Sciatic nerve (tissue), 2 donors: ENCODE measurements at regions not wholly inside any gene's neighbourhood (a gene's known extent, or its start where the extent isn't known, plus 50 kb on each side); places are given as distances from the start of the nearest gene placed in this dataset.
"Not testable (repeated sequence)": the region's sequence is repeated elsewhere in the genome, so short reads cannot be mapped to it uniquely, and the experiment has no call there.

Experiments
- ATAC-seq: fragments of 200-7000 bp; cut with Tn5 transposase; one replicate; pipeline ENCODE4 v1.9.1; 2020; ENCODE audit warnings: mild to moderate bottlenecking, moderate library complexity
- DNase-seq: peaks from one replicate; pipeline ENCODE4 v3.0.0-alpha.2; 2020; ENCODE audit warnings: low spot score
- intact Hi-C: fragments of 100-400 bp; cut with DNase I; formaldehyde crosslinking; loops from one replicate; pipeline ENCODE4 v1.14.2; 2022
- donor health status: DM: no; HTN: no; CAD: no.
- donor health status: DM: no; HTN: no; CAD: no.

DNA sequence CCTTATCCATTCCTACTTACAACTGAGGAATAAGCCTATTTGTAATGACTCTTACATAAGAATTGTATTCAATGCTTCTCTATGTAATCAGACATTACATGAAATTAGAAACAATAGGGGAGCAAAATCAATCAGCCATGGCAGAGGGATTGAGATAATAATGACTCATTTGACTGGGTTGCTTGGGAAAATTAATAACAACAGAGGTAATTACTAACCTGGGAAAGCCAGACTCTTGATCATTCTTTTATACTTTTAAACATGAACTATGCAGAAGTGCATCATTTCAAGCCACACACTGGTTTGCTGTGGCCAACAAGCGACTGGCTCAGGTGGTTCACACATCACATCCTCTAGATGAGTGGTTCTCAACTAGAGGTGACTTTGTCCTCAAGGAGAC, 126.3 kb upstream of the CRBN start:
- ATAC-seq (no peak), DNase-seq (no peak)
- intact Hi-C loops: no loop called here

DNA sequence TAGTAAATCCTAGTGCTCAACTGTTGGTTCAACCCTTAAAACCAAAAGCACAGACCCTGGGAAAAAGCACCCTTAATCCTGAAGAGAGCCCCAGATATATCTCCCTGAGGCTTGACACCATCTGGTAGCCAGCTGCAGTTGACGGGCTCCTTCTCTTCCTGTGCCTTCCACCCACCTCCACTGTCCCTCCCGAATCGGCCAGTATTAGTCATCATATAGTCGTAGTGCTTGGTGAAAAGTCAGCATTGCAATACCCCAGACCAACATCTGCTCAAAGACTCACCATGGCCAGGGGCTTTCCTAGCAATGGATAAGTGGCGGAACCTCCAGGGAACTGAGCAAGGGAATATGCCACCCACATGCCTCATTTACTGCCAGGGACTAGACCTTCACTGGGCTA, 125.6 kb upstream of the CRBN start:
- ATAC-seq: no peak
- no peak for DNase-seq

DNA sequence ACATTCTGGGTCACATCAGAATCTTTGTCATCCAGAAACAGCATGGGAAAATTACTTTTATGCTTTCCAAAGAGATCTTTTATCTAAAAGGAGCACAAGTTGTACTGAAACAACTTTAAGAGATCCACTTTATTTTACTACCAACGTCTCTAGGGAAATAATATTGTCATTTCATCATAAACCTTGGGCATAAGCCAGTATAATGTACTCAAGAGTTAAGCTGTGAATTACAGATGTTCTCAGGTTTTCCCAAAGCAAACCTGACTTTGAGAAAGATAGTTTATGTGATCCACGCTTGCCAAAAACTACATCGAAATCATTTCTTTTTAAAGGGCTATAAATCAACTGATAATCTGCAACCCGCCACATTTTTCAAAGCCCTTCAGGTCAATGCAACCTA, 124.1 kb upstream of the CRBN start:
- DNase-seq (no peak), ATAC-seq (no peak)

More for the DNA sequence above, 125.6 kb upstream of the CRBN start:
- intact Hi-C loops: no loop called here

DNA sequence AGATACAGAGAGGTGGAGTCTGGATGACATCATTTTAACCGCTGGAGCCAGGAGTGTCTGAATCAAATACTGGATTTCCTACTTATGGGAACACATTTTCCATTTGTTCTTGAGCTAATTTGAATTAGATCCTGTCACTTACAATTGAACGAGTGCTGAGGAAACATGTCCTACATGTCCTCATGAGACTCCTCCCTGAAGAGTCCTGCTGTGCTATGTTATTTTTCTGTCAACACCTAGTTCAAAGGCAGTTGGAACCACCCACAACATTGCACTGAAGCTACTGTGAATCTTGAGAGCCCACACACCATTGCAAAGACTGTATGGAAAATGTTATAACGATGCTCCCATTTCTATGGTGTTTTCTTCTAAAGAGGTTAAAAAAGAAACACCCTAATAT, 123.5 kb upstream of the CRBN start:
- ATAC-seq: no peak
- intact Hi-C loops: no loop called here

More for the DNA sequence above, 124.1 kb upstream of the CRBN start:
- intact Hi-C loops: no loop called here

DNA sequence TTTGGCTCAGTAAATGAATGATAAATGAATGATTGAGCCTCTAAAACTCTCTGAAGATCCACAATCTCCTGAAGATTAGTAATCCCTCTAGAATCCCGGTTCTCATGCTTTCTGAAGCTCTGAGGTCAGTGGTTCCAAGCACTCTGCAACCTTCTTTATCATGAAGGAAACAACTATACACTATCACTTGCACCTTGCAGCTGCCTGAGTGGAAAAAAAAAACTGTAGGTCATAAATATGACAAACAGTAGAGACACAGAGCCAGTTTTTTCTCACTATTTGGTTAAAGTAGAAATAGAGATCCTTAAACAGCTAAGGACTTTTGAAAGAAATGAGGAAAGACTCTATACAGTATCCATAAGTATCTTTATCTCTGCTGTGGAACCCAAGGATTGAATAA, 122.0 kb upstream of the CRBN start:
- DNase-seq (no peak), ATAC-seq (no peak)
- intact Hi-C loops: no loop called here

More for the DNA sequence above, 123.5 kb upstream of the CRBN start:
- no peak for DNase-seq

DNA sequence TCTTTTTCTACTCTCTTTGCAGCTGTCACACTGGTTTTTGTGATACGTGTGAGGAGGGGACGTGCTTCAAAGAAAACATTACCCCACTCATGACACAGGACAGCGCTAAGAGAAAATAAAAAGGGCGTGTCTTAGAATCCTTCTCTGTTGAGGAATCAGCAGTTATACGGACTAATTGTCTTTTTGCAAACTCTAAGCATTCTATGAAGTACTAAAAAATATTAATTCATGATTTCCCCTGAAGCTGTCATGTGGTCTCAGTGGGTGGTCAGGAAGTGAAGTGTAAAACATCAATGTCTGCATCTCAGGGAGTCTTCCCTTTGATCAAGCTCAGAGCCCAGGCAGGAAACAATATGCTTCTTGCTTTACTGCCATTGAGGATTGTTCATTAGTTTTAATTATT, 117.5 kb upstream of the CRBN start:
- no peak for ATAC-seq
- intact Hi-C loops: no loop called here
- DNase-seq: no peak

DNA sequence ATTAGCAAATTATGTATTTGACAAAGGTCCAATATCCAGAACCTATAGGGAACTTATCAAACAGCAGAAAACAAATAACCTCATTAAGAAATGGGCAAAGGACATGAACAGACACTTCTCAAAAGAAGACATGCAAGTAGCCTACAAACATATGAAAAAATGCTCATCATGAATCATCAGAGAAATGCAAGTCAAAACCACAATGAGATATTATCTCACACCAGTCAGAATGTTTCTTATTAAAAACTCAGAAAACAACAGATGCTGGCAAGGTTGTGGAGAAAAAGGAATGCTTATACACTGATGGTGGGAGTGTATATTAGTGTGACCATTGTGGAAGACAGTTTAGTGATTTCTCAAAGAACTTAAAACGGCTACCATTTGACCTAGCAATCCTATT, 116.1 kb upstream of the CRBN start:
- no peak for ATAC-seq
- intact Hi-C loops: no loop called here
- DNase-seq: no peak

DNA sequence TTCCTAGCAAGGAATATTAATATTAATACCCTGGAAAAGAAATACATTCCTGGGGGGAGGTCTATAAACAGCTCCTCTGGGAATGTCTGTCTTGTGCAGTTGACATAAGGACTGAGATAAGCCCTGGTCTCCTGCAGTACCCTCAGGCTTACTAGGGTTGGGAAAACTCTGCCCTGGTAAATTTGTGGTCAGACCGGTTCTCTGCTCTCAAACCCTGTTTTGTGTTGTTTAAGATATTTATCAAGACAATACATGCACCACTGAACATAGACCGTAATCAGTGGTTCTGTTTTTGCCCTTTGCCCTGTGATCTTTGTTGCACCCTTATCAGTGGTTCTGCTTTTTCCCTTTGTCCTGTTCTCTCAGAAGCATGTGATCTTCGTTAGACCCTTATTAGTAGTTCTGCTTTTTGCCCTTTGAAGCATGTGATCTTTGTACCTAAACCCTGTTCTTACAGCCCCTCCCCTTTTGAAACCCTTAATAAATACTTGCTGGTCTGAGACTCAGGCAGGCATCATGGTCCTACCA, 112.3 kb upstream of the CRBN start:
- intact Hi-C loops, DNase-seq, ATAC-seq: not testable (repeated sequence)

DNA sequence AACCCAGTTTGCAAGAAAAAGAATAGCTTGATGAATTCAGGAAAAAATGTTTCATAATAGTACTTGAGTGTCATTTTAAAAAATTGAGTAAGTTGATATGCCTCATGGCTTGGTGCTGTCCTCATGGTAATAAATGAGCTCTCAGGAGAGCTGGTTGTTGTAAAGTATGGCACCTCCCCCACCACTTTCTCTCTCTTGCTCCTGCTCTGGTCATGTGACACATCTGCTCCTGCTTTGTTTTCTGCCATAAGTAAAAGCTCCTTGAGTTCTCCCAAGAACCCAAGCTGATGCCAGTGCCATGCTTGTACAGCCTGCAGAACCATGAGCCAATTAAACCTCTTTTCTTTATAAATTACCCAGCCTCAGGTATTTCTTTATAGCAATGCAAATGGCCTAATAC, 108.8 kb upstream of the CRBN start:
- intact Hi-C loops: no loop called here
- DNase-seq (no peak), ATAC-seq (no peak)

DNA sequence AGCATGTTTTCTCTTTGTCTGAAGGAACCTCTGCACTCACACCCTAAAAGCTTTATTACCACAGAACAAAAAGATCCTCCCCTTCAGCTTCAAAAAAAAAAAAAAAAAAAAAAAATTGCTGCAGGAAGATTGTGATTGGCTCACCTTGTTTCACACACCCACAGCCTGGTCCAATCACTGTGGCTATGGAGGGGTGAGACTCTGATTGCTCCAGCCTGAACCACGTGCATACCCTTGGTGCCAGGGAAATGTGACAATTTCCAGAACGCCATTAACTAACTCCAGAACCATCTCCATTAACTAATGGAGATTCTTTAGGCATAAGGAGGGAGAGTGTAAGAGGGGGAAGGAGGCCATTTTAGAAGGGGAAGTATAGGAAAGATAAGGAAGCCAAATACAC, 106.5 kb upstream of the CRBN start:
- no peak for ATAC-seq
- no peak for DNase-seq
- intact Hi-C loops: no loop called here

DNA sequence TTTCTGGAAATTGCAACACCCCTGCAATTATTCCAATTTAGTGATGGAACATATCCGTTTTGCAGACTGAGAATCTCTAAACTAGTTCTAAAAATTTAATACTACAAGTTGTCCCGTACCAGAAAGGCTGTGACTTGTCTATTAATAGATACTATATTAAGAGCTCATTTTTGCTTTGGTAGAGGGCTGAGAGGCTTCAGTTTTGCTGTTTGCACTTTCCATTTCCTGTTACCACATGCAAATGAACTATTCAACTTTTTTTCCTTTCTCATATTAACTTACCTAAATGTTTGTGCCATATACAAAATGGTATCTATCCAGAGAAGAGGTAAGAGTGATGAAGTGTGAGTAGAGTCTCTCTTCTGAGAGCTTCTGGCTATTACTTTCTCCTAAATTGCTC, 101.5 kb upstream of the CRBN start:
- DNase-seq: no peak
- intact Hi-C loops: no loop called here
- ATAC-seq: no peak

DNA sequence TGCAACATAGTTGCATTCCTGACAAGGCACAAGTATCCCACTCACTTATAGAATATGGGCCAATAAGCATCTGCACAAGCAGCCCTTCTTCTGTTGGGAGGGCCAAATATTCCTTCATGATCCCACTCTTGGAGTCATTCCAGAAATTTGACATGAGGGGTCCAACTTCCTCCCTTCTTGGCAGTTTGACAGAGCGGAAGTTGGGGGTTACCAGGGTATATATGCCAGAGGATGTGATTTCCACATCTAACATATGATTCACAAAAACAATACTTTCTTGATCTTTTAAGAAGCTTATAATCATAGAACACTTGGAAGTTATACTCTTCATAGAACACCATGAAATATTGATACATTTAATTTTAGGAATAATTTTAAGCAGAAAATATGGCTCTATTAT, 100.9 kb upstream of the CRBN start:
- no peak for DNase-seq
- no peak for ATAC-seq
- intact Hi-C loops: no loop called here

DNA sequence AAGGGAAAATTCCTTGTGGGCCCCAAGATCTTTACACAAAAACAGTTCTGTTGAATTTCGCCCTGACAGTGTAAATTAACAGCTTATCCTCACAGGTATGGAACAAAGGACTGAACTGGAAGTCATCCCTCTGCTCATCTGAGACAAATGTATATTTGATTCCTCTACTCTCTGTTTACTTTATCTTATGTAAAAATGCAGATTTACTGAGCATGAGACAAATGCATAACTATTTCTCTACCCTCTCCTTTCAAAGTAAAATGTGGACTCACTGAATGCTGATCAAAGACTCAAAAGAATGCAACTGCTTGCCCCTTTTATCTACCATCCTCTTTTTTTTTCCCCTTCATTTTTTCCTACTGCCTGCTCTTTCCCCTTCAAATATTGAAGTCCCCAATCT, 98.6 kb upstream of the CRBN start:
- no peak for DNase-seq
- ATAC-seq: no peak
- intact Hi-C loops: no loop called here

DNA sequence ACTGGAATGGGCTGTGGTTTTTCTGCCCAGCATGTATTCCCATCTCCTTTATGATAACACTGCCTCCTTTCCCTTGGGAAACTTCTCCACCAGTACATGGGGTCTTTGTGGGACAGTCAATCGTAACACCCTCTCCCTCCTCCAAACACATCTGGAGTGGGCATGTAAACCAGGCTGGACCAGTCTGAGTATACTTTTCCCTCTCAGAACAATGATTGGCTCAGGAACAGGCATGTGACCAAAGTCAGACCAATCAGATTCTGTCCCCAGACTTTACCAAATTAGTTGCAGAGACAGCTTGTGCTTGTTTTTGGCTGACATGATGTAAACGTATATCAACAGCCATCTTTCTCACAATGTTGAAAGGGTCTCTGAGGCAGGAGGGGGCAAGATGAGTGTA, 97.1 kb upstream of the CRBN start:
- ATAC-seq (no peak), DNase-seq (no peak)
- intact Hi-C loops: no loop called here

DNA sequence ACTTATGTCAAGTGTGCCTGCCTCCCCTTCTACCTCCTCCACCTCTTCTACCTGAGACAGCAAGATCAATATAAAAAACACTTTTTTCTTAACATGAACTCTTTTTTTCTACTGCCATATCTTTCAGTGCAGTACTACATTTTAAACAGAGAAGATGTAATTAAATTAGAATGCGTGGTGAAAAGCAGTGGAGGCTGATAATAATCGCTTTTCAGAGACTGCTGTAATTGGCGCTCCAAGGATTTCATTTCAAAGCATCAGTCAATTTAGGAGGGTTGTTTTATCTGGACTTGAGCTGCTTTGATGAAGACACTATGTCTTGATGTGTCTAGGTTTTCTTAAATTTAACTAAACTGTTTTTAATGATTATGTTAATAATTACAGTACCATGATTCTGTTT, 85.3 kb upstream of the CRBN start:
- intact Hi-C loops: no loop called here
- no peak for ATAC-seq
- DNase-seq: no peak

DNA sequence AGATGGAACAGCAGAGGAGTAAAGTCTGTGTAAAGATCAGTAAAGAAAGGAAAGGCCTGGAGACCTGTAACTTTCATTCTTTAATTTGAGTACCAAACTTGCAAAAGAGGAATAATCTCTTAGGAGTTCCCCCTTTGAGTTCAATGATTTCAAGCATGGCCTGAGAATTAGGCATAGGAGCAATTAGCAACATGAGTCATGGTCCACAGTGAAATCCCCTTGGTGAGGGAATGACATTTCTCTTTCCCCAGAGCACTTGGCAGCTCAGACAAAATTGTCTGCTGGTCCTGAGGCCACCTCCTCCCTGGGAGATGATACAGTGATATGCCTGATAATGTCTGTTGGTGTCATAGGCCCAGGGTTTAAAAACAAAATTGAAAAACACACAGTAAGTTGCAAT, 81.4 kb upstream of the CRBN start:
- intact Hi-C loops: no loop called here
- ATAC-seq (no peak), DNase-seq (no peak)

DNA sequence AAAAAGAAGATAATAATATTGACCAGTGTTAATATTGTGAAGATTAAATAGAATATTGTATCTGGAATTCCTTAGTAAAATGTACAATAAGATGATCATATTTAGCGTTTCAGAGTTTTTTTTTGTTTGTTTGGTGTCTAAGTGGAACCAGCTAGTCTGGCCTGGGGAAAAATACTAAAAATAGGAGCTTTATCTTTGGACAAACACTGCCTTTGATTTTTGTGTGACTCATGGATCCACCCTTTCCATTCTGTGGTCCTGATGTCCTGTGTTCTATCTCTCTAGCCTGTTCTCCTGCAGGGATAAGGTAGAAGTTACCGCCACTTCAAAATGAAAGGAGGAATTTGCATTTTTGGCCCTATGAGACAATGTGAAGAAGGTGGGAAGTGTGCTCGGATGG, 79.7 kb upstream of the CRBN start:
- no peak for ATAC-seq
- intact Hi-C loops: no loop called here
- DNase-seq: no peak

DNA sequence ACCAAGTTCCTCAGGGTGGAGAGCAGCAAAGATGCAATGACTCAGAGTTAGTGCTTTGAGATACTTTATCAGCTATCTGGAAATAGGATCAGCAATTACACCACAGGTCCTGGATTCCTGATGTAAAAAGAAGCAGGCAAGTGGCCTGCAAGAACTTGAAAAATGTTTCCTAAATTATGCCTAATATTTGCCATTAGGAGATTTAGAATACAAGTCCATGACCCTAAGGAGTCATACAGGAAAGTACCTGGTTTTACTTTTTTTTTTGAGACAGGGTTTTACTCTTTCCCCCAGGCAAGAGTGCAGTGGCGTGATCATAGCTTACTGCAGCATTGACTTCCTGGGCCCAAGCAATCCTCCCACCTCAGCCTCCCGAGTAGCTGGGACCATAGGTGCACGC, 78.8 kb upstream of the CRBN start:
- no peak for ATAC-seq
- intact Hi-C loops: no loop called here
- DNase-seq: no peak

DNA sequence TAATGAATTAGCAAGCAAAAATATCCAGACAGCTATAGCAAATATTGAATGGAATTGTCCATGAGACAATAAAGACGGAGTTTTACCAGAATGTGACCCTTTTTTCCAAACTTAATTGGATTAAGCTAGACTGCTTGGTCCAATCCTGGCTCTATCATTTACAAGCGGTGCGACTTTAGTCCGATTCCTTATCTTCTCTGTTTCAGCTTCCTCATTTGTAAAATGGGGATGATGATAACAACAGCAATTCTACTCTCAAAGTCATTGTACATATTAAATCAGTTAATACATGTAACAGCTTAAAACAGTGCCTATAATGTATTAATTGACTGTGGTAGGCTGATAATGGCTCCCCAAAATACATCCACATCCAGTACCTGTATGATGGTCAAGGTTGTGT, 62.1 kb upstream of the CRBN start:
- intact Hi-C loops: no loop called here
- no peak for DNase-seq
- ATAC-seq: no peak

DNA sequence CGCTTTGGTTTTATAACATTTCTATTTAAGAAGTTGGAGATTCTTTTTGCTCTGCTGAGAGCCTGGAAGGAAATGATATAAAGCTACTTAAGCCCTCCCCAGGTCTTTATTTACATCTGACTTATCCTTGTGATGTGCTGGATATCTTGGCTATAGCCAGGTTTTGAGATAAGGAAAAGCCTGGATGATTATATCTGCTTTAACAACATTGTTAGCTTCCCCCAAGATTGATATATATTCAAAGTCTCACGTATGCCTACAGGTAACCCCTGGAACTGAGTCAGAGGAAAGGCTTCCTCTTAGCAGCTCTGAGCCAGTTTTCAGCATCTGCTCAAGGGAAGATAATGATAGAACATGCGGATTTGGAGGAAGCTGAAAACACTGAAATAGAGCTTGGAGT, 61.5 kb upstream of the CRBN start:
- ATAC-seq (no peak), DNase-seq (no peak)
- intact Hi-C loops: no loop called here

DNA sequence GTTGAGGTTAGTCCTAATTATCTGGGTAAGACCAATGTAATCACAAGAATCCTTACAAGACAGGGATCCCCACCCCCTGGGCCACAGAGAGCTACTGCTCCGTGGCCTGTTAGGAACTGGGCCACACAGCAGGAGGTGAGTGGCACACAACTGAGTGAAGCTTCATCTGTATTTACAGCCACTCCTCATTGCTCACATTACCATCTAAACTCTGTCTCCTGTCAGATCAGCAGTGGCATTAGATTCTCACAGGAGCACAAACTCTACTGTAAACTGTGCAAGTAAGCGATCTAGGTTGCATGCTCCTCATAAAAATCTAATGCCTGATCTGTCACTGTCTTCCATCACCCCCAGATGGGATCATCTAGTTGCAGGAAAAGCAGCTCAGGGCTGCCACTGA, 58.5 kb upstream of the CRBN start:
- intact Hi-C loops: no loop called here
- DNase-seq (no peak), ATAC-seq (no peak)

DNA sequence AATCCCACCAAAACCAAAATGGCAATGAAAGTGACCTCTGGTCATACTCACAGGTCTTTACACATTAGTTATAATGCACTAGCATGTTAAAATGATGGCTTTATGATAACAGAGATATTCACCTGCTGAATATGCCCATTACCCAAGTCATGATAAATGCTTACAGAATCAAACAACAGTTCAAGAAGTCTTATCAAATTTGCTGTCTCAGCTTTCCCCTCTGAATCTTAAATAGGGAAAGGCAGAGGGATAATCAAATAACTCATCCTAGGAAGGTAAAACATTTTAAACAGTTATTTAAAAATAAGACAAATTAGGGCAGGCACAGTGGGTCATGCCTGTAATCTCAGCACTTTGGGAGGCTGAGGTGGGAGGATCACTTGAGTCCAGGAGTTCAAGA, 52.8 kb upstream of the CRBN start:
- DNase-seq: no peak
- ATAC-seq: no peak
- intact Hi-C loops: no loop called here
